ENCODE measurements at regions not wholly inside any gene's neighbourhood (a gene's known extent, or its start where the extent isn't known, plus 50 kb on each side); places are given as distances from the start of the nearest gene placed in this dataset.
A peak's percentile ranks its signal among the peaks of the same experiment; 100 is the strongest.

DNA sequence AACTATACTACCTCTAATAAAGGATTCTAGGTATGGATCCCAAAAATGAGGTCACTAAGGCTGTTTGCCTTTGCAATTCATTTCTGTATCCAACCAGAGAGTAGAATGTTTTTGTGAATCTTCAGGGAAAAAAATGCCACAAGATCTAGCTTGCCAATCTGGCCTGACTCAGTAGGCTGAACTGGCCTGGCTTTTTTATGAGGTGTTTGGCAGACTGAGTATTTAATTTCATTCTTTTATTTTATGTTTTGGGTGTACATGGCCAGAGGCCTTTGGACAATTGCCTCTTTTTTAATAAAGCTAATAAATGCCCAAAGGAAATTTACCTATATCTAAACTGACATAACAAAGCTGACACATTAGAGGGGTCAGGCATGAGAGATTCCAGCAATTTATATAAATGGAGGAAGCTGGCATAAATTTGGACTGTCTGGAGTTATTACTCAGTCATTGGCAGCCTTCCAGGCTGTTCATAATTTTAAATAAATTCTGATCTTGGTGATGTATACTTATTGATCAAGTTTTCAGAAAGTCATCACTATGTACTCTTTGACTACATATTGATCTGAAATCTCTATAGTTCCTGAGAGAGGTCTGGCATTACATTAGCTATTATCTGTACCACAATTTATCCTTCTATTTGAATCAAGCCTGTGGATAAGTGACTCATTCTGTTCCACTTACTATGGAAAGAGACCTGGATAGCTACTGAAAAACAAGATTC lies 376.4 kb upstream of the NOCT start:
- peaks cover 8% of the 10 kb centered on the region for H3K4me1 Mint-ChIP-seq (ENCODE audit: low read depth, unreplicated experiment)
- TF ChIP-seq, protein P1, sequence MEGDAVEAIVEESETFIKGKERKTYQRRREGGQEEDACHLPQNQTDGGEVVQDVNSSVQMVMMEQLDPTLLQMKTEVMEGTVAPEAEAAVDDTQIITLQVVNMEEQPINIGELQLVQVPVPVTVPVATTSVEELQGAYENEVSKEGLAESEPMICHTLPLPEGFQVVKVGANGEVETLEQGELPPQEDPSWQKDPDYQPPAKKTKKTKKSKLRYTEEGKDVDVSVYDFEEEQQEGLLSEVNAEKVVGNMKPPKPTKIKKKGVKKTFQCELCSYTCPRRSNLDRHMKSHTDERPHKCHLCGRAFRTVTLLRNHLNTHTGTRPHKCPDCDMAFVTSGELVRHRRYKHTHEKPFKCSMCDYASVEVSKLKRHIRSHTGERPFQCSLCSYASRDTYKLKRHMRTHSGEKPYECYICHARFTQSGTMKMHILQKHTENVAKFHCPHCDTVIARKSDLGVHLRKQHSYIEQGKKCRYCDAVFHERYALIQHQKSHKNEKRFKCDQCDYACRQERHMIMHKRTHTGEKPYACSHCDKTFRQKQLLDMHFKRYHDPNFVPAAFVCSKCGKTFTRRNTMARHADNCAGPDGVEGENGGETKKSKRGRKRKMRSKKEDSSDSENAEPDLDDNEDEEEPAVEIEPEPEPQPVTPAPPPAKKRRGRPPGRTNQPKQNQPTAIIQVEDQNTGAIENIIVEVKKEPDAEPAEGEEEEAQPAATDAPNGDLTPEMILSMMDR (IDR thresholded peaks at IDR 0.05; ENCODE audit: partially characterized antibody, unreplicated experiment), result no peak
- H3K4me3 Mint-ChIP-seq (ENCODE audit: unreplicated experiment), result no peak overlapping the region
- no peak for DNase-seq
- H3K27me3 Mint-ChIP-seq (ENCODE audit: unreplicated experiment), result peaks cover 3% of the 10 kb centered on the region
- no peaks in the 10 kb centered on the region for H3K36me3 Mint-ChIP-seq (ENCODE audit: unreplicated experiment)
- H3K27ac Mint-ChIP-seq (ENCODE audit: unreplicated experiment), result no peak overlapping the region
- no peaks in the 10 kb centered on the region for H3K9me3 Mint-ChIP-seq (ENCODE audit: unreplicated experiment)

DNA sequence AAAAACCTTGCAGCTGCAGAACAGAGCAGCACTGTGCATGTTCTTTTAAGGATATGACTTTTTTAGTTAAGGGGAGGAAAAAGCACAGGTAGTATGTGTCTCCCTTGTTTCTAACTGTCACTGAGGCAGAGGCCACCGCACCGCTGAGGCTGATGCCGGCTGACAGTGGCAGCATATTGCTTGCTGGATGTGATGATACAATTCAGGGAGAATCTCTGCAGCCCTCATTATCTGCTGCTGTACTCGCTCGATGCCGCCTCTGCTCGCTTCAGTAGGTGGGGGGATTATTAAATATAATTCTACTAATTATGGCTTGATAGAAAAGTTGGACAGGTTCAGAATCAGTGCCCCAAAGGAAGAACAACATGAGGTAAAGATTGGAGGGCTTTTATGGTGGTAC lies 378.8 kb upstream of the NOCT start:
- Mint-ChIP-seq H3K4me3 (ENCODE audit: unreplicated experiment) (no peak overlapping the region), H3K9me3 (ENCODE audit: unreplicated experiment) (peaks cover 7% of the 10 kb centered on the region), H3K4me1 (ENCODE audit: low read depth, unreplicated experiment) (peaks cover 26% of the 10 kb centered on the region), H3K27me3 (ENCODE audit: unreplicated experiment) (peaks cover 8% of the 10 kb centered on the region), H3K36me3 (ENCODE audit: unreplicated experiment) (peaks cover 10% of the 10 kb centered on the region), H3K27ac (ENCODE audit: unreplicated experiment) (peak overlapping the region; percentile 0)
- TF ChIP-seq, protein P1 (IDR thresholded peaks at IDR 0.05; ENCODE audit: partially characterized antibody, unreplicated experiment), result no peak
- peak; percentile 24 for DNase-seq

DNA sequence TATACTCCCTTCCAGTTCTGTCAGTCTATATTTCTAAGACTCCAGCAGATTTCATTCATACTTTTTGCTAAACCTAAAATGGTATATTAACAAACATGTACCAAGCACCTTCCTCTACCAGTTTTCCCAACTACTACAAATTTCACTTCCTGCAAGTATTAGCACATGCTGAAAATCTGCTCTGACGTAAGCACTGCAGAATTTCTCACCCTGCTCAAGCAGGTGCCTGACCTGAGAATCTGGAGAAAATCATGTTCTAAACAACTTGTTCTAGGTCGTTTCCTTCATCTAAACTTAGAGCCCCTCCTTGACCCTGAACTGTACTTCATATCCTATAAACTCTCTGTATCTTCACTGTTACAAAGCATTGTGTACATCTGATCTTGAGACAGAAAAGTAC lies 380.7 kb upstream of the NOCT start:
- H3K9me3 Mint-ChIP-seq (ENCODE audit: unreplicated experiment), result peaks cover 7% of the 10 kb centered on the region
- no peak for DNase-seq
- H3K27ac Mint-ChIP-seq (ENCODE audit: unreplicated experiment), result no peak overlapping the region
- H3K27me3 Mint-ChIP-seq (ENCODE audit: unreplicated experiment), result peaks cover 8% of the 10 kb centered on the region
- TF ChIP-seq, protein P1 (IDR thresholded peaks at IDR 0.05; ENCODE audit: partially characterized antibody, unreplicated experiment), result no peak
- peaks cover 10% of the 10 kb centered on the region for H3K36me3 Mint-ChIP-seq (ENCODE audit: unreplicated experiment)
- H3K4me1 Mint-ChIP-seq (ENCODE audit: low read depth, unreplicated experiment), result peaks cover 26% of the 10 kb centered on the region
- no peak overlapping the region for H3K4me3 Mint-ChIP-seq (ENCODE audit: unreplicated experiment)

DNA sequence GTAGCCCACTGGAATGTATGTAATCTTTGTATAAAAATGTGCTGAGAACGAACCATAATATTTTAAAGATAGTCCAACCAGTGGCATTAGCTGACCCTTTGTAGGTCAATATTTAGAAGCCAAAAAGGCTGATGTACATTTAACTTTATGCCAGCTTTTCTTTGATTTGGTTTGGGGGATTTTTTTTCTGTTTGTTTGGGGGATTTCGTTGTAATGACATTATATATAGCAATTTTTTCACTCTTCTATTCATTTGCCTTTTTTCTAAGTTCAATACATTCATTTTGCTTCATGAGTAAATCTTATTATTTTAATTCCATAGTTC lies 382.0 kb upstream of the NOCT start:
- H3K27me3 Mint-ChIP-seq (ENCODE audit: unreplicated experiment), result peaks cover 8% of the 10 kb centered on the region
- peaks cover 26% of the 10 kb centered on the region for H3K4me1 Mint-ChIP-seq (ENCODE audit: low read depth, unreplicated experiment)
- peaks cover 10% of the 10 kb centered on the region for H3K36me3 Mint-ChIP-seq (ENCODE audit: unreplicated experiment)
- no peak for DNase-seq
- TF ChIP-seq, protein P1 (IDR thresholded peaks at IDR 0.05; ENCODE audit: partially characterized antibody, unreplicated experiment), result no peak
- H3K27ac Mint-ChIP-seq (ENCODE audit: unreplicated experiment), result peak overlapping the region; percentile 80
- H3K9me3 Mint-ChIP-seq (ENCODE audit: unreplicated experiment), result peaks cover 7% of the 10 kb centered on the region
- peak overlapping the region; percentile 7 for H3K4me3 Mint-ChIP-seq (ENCODE audit: unreplicated experiment)

DNA sequence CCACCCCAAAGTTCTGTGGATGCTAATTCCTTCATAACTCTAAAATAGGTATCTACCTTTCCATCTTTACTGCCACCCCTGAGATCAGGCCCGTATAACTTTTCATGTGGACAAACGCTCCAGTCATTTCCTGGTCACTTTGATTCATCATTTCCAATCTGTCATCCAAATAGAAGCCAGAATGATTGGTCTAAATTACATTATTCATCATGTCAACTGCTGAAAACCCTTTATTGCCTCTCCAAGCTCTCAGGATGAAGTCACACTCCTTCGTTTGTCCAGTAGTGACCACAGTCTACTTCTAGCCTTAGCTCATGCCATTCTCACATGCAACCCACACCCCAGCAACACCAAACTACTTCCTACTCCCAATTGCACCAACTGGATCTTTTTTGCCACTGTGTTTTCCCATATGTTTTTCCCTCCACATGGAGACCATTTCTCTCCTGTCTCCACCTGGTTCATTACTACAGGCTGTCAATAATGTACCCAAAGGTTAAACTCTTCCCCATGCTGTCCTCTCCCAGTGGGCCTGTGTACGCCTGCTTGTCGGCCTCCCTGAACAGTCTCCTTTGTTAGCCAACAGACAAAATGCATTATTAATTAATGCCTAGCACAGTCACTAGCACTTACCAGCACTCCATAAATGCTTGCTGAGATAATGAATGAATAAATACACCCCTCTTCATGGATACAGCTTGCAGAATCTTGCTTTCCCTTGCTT lies 382.6 kb upstream of the NOCT start:
- Mint-ChIP-seq H3K4me3 (ENCODE audit: unreplicated experiment) (peak overlapping the region; percentile 7), H3K27ac (ENCODE audit: unreplicated experiment) (peak overlapping the region; percentile 80)

More for the DNA sequence above, 382.6 kb upstream of the NOCT start:
- Mint-ChIP-seq H3K36me3 (ENCODE audit: unreplicated experiment) (peaks cover 10% of the 10 kb centered on the region), H3K4me1 (ENCODE audit: low read depth, unreplicated experiment) (peaks cover 26% of the 10 kb centered on the region), H3K27me3 (ENCODE audit: unreplicated experiment) (peaks cover 8% of the 10 kb centered on the region), H3K9me3 (ENCODE audit: unreplicated experiment) (peaks cover 7% of the 10 kb centered on the region)
- TF ChIP-seq, protein P1 (IDR thresholded peaks at IDR 0.05; ENCODE audit: partially characterized antibody, unreplicated experiment), result no peak
- peak; percentile 24 for DNase-seq
